ENCODE measurements at regions not wholly inside any gene's neighbourhood (a gene's known extent, or its start where the extent isn't known, plus 50 kb on each side); places are given as distances from the start of the nearest gene placed in this dataset.
A peak's percentile ranks its signal among the peaks of the same experiment; 100 is the strongest.
"Not testable (repeated sequence)": the region's sequence is repeated elsewhere in the genome, so short reads cannot be mapped to it uniquely, and the experiment has no call there.

DNA sequence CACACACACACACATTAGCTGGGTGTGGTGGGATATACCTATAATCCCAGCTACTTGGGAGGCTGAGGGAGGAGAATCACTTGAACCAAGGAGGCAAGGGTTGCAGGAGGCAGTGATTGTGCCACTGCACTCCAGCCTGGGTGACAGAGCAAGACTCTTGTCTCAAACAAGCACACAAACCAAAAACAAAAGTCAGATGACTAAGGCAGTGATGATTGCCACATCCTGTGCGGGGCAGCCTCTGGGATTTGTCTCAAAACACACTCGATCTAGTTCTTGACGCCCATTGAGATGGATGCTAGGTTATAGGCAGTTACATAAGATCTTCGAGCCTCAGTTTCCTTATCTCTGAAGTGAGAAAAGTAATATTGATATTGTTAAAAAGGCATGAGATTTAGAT is 57.8 kb upstream of the NBPF8 start:
- POLR2A ChIA-PET; CTCF ChIA-PET; H3K4me3 ChIP-seq (ENCODE audit: low read depth, low read length); DNase-seq (ENCODE audit: low read depth, low spot score): not testable (repeated sequence)

DNA sequence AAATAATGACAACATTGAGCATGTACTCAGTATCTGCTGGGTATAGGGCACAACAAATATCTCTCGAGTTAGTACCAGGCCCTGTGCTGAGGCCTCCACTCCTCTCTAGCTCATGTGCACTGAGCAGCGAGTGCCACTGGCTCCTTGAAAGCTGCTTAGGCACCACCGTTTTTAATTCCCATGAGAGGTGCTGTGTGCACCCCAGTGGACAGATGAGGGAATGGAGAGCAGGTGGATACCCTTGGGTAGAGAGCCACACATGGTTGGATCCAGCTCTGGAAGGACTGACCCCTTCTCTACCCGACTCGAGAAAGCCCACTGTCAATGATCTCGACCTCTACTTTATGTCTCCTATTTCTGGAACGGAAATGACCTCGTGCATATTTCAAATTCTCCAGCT is 58.7 kb upstream of the NBPF8 start:
- DNase-seq (ENCODE audit: low read depth, low spot score); CTCF ChIA-PET; POLR2A ChIA-PET; H3K4me3 ChIP-seq (ENCODE audit: low read depth, low read length): not testable (repeated sequence)

DNA sequence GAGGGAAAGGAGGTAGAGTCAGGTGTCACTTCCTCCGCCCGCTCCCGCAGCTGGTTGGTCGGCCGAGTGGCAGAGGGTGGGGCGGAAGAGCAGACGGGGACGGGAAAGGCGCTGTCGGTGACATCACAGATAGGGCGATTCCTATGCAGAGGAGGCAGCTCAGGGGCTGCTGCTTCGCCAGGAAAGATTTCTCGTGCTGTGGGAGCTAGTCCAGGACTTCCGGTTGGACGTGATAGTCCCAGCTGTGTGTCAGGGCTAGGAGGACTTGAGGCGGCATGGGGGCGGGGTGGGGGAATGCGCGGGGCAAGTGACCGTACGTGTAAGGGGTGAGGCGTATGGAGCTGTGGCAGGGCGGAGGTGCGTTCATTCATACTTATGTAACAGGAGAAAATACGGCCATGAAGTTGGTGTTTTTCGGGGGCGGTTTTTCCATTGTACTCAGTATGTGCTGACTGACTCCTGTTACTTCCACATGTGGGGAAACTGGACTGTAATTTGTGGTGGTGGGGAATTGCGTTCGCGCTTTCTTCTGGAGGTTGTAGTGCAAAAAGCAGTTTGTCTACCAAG is 60.1 kb upstream of the NBPF8 start:
- DNase-seq (ENCODE audit: low read depth, low spot score); H3K4me3 ChIP-seq (ENCODE audit: low read depth, low read length); CTCF ChIA-PET; POLR2A ChIA-PET: not testable (repeated sequence)

DNA sequence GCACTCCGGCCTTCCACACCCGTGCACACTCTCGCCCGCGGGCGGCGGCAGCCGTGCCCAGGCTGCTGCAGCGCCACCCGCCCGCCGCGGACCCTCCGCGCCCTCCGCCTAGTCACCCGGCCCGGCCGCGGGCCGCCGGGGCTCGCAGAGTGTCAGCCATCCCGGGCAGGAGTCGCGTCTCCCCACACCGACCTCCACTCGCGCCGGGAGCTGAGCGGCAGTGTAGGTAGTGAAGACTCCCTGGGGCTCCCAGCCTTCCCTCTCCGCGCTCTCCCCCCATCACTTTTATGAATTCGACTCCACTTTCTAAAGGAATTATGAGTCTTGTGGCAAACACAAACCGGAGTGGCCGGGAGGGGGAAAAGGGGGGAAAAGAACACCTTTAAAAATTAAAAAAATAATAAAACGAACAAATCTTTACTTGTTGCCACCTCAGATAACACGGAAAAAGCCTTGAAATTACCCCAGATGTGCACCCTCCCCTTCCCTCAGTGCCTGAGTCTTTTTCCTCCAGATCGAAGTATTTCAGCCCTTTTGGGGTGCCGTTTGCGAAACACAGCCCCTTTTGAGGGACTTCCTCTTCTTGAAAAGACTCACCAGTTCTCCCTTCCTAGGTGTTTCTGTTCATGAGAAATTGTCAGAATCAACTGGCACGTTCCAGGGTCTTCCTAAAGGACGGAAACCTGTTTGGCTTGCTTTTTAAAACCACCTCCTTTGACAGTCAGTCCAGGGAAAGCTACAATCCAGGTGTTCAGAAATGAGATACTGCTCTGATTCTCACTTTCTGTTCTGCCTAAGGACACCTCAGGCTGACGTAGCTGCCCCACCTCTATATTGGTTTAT is 72.4 kb upstream of the NBPF8 start:
- peak overlapping the region; percentile 30 for H3K4me3 ChIP-seq (ENCODE audit: low read depth, low read length)
- POLR2A ChIA-PET; DNase-seq (ENCODE audit: low read depth, low spot score); CTCF ChIA-PET: not testable (repeated sequence)

GRCh38 chr1:120341756-120342155 is 73.1 kb upstream of the NBPF8 start:
- POLR2A ChIA-PET; CTCF ChIA-PET; DNase-seq (ENCODE audit: low read depth, low spot score): not testable (repeated sequence)
- peak overlapping the region; percentile 59 for H3K4me3 ChIP-seq (ENCODE audit: low read depth, low read length)

GRCh38 chr1:120340838-120341751 is 73.7 kb upstream of the NBPF8 start:
- H3K4me3 ChIP-seq (ENCODE audit: low read depth, low read length): peak overlapping the region; percentile 59
- DNase-seq (ENCODE audit: low read depth, low spot score); POLR2A ChIA-PET; CTCF ChIA-PET: not testable (repeated sequence)

- CTCF ChIA-PET; POLR2A ChIA-PET; DNase-seq (ENCODE audit: low read depth, low spot score); H3K4me3 ChIP-seq (ENCODE audit: low read depth, low read length): not testable (repeated sequence)
These were observed 99.1 kb upstream of the NBPF8 start for GRCh38 chr1:120315738-120316137.

- DNase-seq (ENCODE audit: low read depth, low spot score); CTCF ChIA-PET; H3K4me3 ChIP-seq (ENCODE audit: low read depth, low read length); POLR2A ChIA-PET: not testable (repeated sequence)
These were observed 102.9 kb upstream of the NBPF8 start for GRCh38 chr1:120311930-120312329.

DNA sequence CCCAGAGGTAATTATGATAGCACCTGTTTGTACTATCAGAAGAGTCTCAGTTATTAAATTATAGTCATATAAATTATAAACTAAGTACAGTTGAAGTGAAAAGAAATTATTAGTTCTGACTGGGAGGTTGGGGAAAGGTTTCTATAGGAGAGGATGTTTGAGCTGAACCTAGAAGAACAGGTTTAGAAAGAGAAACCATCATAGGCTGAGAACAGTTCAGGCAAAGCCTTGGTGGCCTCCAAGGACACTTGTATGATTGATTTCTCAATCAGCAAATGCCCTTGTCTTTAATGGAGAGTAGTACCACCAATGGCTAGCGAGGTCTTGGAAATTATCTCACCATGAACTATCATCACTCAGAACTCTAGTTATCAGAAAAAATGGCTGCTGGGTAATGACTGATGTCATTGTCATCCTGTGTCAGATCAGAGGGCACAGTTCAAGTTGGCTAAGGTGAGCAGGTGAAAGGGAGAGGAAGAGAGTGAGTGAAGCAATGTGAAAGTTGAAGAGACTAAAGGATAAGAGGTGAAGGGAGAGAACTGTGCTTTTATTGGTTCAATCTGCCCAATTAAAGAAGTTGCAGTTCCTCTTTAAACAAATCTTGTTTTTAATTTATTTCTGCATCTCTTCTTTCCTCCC is 105.8 kb upstream of the NBPF8 start:
- CTCF ChIA-PET; DNase-seq (ENCODE audit: low read depth, low spot score); H3K4me3 ChIP-seq (ENCODE audit: low read depth, low read length); POLR2A ChIA-PET: not testable (repeated sequence)

GRCh38 chr1:120305046-120305445 is 109.8 kb upstream of the NBPF8 start:
- CTCF ChIA-PET; H3K4me3 ChIP-seq (ENCODE audit: low read depth, low read length); POLR2A ChIA-PET; DNase-seq (ENCODE audit: low read depth, low spot score): not testable (repeated sequence)

DNA sequence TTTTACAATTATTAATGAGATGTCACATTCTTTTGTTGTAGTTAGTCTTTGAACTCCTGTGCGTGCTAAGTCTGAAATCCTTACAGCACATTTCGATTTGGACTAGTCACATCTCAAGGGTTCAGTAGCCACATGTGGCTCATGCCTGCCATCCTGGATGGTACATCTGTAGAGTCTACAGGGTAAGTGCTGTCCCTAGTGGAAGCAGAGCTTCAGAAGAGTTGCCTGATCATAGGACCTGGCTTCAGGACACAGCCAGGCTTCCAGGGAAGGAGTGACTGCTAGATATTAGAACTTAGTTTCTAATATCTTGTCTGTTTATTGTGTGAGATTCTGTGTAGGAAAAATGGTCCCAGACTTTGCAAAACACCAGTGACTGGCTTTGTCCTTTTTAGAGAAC is 110.5 kb upstream of the NBPF8 start:
- H3K4me3 ChIP-seq (ENCODE audit: low read depth, low read length); POLR2A ChIA-PET; DNase-seq (ENCODE audit: low read depth, low spot score); CTCF ChIA-PET: not testable (repeated sequence)

DNA sequence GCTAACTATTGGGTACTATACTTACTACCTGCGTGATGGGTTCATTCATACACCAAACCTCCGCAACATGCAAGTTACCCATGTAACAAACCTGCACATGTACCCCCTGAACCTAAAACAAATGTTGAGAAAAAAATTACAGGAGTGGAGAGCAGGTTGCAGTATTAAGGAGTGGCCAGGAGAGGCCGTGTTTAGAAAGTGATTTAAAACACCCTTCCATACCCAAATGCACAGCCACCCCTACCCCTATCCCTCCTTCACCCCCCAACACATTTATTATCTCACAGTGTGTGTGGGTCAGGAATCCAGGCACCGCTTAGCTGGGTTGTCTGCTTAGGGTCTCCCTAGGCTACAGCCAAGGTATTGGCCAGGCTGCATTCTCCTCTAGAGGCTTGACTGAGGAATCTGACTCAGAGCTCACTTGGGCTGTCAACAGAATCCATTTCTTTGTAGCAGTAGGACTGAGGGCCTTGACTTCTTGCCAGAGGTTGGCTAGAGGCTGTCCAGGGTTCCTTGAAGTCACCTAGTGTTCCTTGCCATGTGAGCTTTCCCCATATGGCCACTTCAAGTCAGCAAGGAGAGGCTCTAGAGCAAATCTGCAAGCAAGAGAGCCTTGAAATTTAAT is 115.3 kb upstream of the NBPF8 start:
- H3K4me3 ChIP-seq (ENCODE audit: low read depth, low read length); CTCF ChIA-PET; DNase-seq (ENCODE audit: low read depth, low spot score); POLR2A ChIA-PET: not testable (repeated sequence)

DNA sequence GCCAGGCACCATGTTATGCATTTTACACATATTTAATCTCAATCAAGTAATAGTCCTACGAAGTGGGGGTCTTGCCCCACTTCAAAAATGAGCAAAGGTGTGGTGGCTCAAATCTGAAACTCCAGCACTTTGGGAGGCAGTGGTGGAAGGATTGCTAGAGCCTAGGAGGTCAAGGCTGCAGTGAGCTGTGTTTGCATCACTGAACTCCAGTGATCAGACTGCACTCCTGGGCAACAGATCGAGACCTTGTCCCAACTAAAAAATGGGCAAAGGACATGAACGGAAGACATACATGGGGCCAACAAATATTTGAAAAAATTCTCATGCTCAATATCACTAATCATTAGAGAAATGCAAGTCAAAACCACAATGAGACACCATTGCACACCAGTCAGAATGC is 116.3 kb upstream of the NBPF8 start:
- CTCF ChIA-PET; H3K4me3 ChIP-seq (ENCODE audit: low read depth, low read length); POLR2A ChIA-PET; DNase-seq (ENCODE audit: low read depth, low spot score): not testable (repeated sequence)

- CTCF ChIA-PET; H3K4me3 ChIP-seq (ENCODE audit: low read depth, low read length); POLR2A ChIA-PET; DNase-seq (ENCODE audit: low read depth, low spot score): not testable (repeated sequence)
These were observed 117.4 kb upstream of the NBPF8 start for GRCh38 chr1:120297345-120297953.

DNA sequence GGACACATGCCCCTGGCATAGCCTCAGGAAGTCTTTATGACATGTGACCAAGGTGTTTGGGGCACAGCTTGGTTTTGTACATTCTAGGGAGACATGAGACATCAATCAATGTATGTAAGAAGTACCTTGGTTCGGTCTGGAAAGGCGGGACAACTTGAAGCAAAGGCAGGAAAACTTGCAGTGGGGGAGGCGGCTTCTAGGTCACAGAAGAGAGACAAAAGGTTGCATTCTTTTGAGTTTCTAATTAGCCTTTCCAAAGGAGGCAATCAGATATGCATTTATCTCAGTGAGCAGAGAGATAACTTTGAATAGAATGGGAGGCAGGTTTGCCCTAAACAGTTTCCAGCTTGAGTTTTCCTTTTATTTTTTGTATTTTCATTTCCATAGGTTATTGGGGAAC is 113.8 kb upstream of the SEC22B start:
- CTCF ChIA-PET; POLR2A ChIA-PET; DNase-seq (ENCODE audit: low read depth, low spot score); H3K4me3 ChIP-seq (ENCODE audit: low read depth, low read length): not testable (repeated sequence)

GRCh38 chr1:120289601-120290074 is 113.3 kb upstream of the SEC22B start:
- DNase-seq (ENCODE audit: low read depth, low spot score); POLR2A ChIA-PET; CTCF ChIA-PET; H3K4me3 ChIP-seq (ENCODE audit: low read depth, low read length): not testable (repeated sequence)
